Stimulated activated CD4-positive, alpha-beta T cell treated with anti-CD3 and anti-CD28 coated beads, Interleukin-2, amount 100 ng/mL, for 48 hours (primary cell): ENCODE measurements at regions not wholly inside any gene's neighbourhood (a gene's known extent, or its start where the extent isn't known, plus 50 kb on each side); places are given as distances from the start of the nearest gene placed in this dataset.
A peak's percentile ranks its signal among the peaks of the same experiment; 100 is the strongest.

ENCODE experiments used
- DNase-seq, 2 donors: peaks; one replicate each; pipeline ENCODE4 v3.0.0-alpha.2; 2020

DNA sequence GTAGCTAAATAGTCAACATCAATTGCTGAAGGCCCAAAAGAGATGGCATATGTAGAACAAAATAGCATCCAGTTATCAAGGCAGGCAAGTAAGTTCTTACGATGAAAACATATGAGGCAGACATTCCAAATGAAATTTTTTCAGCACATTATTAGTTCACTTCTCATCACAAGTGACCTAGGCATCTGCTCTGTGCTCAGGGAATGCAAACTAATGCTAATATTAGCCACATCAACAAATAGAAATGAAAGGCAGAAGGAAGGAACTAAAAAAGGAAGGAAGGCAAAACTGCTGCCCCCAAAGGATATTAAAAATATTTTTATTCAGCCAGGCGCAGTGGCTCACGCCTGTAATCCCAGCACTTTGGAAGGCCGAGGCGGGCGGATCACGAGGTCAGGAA, 51.2 kb upstream of the ROCK1 start:
- DNase-seq = no peak

DNA sequence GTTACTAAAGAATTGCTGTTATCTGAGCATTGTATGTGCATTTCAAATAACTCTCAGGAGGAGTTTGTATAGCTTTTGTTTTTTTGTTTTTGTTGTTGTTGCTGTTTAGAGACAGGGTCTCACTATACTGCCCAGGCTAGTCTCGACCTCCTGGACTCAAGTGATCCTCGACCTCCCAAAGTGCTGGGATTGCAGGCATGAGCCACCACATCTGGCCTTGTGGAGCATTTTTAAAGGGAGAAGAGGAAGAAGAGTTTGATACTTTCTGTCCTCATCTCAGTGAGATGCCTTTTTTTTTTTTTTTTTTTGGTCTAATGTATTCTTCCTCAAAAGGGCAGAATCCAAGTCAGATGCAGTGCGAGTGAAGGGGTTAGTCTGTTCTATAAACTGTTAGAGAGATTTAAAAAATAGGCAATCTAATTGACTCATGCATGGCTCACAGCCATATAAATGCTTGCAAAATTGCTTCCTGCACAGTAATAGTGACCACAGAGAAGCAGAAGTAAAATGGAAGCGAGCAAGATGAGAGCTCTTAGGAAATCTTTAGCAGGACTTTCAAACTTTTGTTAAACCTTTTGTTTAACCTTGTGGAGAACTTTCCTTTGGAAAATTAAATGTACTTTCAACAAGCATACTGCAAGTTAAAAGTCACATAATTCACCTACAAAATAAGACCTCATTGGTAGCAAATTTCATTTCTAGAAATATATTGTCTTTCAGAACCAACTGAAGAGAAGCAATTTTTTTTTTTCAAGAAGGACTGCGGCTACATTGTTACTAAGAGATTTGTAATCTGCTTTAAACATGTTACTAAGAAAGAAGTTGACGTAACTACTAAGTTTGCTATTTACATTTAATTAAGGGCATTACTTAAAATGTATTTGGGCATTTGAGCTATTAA, 52.3 kb upstream of the ROCK1 start:
- no peak for DNase-seq

DNA sequence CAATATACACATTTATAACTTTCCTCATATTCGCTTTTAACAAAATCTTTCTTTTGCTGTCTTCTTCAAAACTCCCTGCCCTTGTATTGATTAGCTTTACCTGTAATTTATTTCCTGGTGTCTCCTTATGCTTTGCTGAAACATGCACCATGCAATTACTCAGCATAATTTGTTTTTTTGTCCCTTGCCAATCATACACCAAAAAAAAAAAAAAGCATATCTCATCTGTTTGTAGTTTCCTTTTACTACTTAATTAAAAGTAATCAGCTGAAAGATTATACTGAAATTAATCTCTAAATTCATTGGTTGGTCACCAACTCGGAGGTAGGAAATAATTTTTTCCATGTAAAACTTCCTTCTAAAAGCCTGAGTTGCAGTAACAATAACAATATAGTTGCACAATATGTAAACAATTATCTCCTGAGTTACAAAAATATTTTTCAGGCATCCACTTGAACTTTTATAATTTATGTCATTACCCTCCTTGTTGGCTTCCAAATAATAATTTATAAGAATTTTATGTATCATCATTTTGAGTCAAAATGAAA, 53.0 kb upstream of the ROCK1 start:
- DNase-seq = no peak

DNA sequence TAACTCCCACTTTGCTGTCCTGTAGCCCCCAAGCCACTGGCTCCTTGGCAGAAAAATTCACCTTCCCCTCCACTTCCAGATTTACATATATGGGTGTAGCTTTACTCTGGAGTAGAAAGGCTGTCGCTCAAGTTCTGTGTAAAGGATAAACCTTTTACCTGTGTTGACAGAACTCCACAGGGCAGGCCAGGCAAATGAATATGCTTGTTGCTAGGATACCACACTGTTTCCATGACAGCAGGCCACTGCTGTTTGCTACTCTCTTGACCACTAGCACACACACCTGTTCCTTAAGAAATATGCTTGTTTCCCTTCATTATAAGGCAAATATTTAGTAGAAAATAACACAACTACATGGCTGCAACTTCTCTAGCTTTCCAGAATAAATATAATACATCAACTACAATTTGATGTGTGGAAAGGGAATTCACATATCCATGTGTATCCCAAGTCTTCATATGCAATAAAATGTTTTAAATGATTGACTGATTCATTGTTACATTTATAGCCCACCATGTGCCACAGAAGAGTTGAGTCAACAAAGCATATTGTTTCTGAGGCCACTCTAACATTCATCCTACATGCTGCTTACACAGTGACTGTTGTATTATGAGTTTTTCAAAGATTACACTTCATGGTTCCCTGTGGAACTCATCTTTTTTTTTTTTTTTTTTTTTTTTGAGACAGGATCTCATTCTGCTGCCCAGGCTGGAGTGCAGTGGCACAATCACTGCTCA, 56.2 kb upstream of the ROCK1 start:
- no peak for DNase-seq

GRCh38 chr18:21168880-21169279, 57.3 kb upstream of the ROCK1 start:
- DNase-seq = no peak

DNA sequence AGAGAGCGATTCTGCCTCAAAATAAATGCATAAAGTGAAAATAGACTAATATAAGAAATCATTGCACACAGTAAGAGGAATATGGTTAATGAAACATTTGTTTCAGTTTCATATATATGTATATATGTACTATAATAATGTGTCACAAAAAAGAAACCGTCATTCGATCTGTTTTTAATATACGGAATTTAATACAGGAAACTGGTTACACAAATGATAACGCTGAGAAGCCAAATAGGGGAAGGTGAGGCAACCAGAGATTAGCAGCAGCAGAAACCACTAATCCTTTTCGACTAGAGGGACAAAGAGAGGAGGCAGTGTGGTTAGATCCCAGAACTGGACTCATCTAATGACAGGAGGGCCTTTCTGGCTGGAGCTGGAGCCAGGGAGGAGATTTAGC, 64.2 kb upstream of the GREB1L start:
- DNase-seq = no peak

GRCh38 chr18:21179590-21180220, 62.3 kb upstream of the GREB1L start:
- peak; percentile 44 to 52 for DNase-seq

DNA sequence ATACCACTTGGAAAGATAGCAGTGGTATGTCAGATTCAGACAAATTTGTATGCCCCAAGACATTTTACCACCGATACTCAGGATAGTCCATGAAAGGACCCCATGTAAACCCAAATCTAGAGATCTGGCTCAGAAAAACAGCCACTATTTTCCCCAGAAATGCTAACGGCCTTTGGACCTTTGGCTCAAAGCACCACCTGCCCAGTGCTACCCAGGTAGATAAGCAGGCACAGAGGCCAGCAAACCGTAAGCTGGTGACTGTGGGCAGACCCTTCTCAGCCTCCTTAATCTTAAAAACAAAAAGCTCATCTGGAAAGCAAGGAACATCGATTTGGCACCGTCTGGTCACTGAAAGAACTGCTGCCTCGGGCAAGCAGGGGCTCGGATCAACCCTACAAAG, 61.4 kb upstream of the GREB1L start:
- DNase-seq = no peak

DNA sequence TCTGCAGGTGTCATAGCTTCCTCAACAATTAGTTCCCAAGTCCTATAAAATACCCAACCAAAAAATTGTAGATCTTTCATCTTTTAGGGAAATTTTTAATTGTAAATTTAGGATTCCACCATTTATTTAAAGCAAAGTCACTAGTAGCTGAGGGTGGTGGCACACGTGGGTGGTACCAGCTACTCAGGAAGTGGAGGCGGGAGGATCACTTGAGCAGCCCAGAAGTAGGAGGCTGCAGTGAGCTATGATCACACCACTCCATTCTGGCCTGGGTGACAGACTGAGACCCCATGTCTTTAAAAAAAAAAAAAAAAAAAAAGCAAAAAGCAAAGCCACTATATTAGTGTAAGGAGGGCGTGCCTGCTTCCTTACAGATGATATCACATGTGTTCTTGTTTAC, 60.3 kb upstream of the GREB1L start:
- DNase-seq = no peak

GRCh38 chr18:21183670-21184069, 58.4 kb upstream of the GREB1L start:
- no peak for DNase-seq

GRCh38 chr18:21184396-21184996, 57.5 kb upstream of the GREB1L start:
- DNase-seq = no peak

- DNase-seq = no peak
Observed at GRCh38 chr18:21187886-21188285, 54.1 kb upstream of the GREB1L start.

GRCh38 chr18:21191596-21192307, 50.3 kb upstream of the GREB1L start:
- peak; percentile 8 to 9 for DNase-seq
